Panc1 (cell line): ENCODE measurements at regions not wholly inside any gene's neighbourhood (a gene's known extent, or its start where the extent isn't known, plus 50 kb on each side); places are given as distances from the start of the nearest gene placed in this dataset.
A peak's percentile ranks its signal among the peaks of the same experiment; 100 is the strongest.

Source experiments
- ATAC-seq: fragments of 200-7000 bp; cut with Tn5 transposase; 2 replicates; pipeline ENCODE4 v1.9.1; 2020; ENCODE audit warnings: mild to moderate bottlenecking, moderate library complexity
- BruUV-seq: library from RNA; stranded (reverse); fragments of 400-500 nt; replicated peaks from 2 replicates; lab custom pipeline; 2021; lab: Mats Ljungman, UMichigan
- CTCF ChIA-PET: fragments of 300-600 bp; sonication (Branson Sonifier 250); formaldehyde crosslinking; loops from one replicate; lab custom pipeline; 2022; ENCODE audit warnings: antibody characterized with exemption; lab: Charles Lee
- POLR2A ChIA-PET: fragments of 300-600 bp; sonication (Branson Sonifier 250); formaldehyde crosslinking; loops from one replicate; lab custom pipeline; 2022; ENCODE audit warnings: antibody characterized with exemption; lab: Charles Lee
- DNase-seq: peaks from one replicate; pipeline ENCODE4 v3.0.0-alpha.2; 2010; ENCODE audit warnings: low read depth, low spot score
- H3K27ac ChIP-seq: 2 replicates; pipeline ENCODE4 v1.5.1; 2011; ENCODE audit warnings: mild to moderate bottlenecking, low read length, inconsistent platforms
- H3K27me3 ChIP-seq: fragments of 200-500 bp; sonication (Bioruptor generic); 2 replicates; pipeline ENCODE4 v1.6.0; 2014; ENCODE audit warnings: low read length, inconsistent platforms; ENCODE audit not compliant: control insufficient read depth, insufficient read depth
- H3K36me3 ChIP-seq: fragments of 200-500 bp; sonication (Bioruptor generic); 2 replicates; pipeline ENCODE4 v1.5.1; 2014; ENCODE audit warnings: inconsistent platforms, mild to moderate bottlenecking, low read length, moderate library complexity; ENCODE audit not compliant: control insufficient read depth, insufficient read depth
- H3K4me1 ChIP-seq: 2 replicates; pipeline ENCODE4 v1.5.1; 2011; ENCODE audit warnings: inconsistent platforms, mild to moderate bottlenecking, low read length, moderate library complexity; ENCODE audit not compliant: control insufficient read depth, insufficient read depth
- H3K4me3 ChIP-seq, 2 experiments: 2 replicates each; pipeline ENCODE4 v1.5.1; 2011 to 2012; ENCODE audit warnings: low read depth in 2 of 2, low read length in 2 of 2, mild to moderate bottlenecking in 2 of 2, inconsistent platforms in 1 of 2, moderate library complexity in 1 of 2
- H3K9me3 ChIP-seq: fragments of 200-500 bp; sonication (Bioruptor generic); 2 replicates; pipeline ENCODE4 v1.5.1; 2014; ENCODE audit warnings: low read depth, mild to moderate bottlenecking, inconsistent platforms, low read length, moderate library complexity; ENCODE audit not compliant: control insufficient read depth, insufficient read depth
- POLR2AphosphoS5 ChIP-seq: IDR thresholded peaks from 2 replicates; pipeline ENCODE4 v1.6.1; 2012; ENCODE audit warnings: mild to moderate bottlenecking, low read depth, low read length, moderate library complexity
- REST ChIP-seq, 2 experiments: IDR thresholded peaks; 2 replicates each; pipeline ENCODE4 v1.6.1; 2011 to 2012; ENCODE audit warnings: low read depth in 2 of 2, control low read depth in 1 of 2, low read length in 1 of 2, mild to moderate bottlenecking in 1 of 2, moderate library complexity in 1 of 2; ENCODE audit not compliant: insufficient read depth in 1 of 2
- SIN3A ChIP-seq: IDR thresholded peaks from 2 replicates; pipeline ENCODE4 v1.6.1; 2012; ENCODE audit warnings: low read depth, mild to moderate bottlenecking, low read length, moderate library complexity, borderline replicate concordance; ENCODE audit not compliant: insufficient read depth
- TCF7L2 ChIP-seq: IDR thresholded peaks from 2 replicates; pipeline ENCODE4 v1.6.1; 2011; ENCODE audit warnings: mild to moderate bottlenecking, low read depth, low read length, inconsistent platforms
- in situ Hi-C: cut with HindIII; loops from 2 replicates; pipeline ENCODE4 v1.10.0; 2016; ENCODE audit warnings: low sequenced_read_pairs, low pct_unique_long_range_greater_than_20kb
- intact Hi-C: fragments of 100-400 bp; cut with micrococcal nuclease; formaldehyde crosslinking; loops from one replicate; pipeline ENCODE4 v1.10.0; 2022; ENCODE audit not compliant: unreplicated experiment
- TF ChIP-seq, protein P1 (sequence below): fragments of 450-650 bp; IDR thresholded peaks from 2 replicates; pipeline ENCODE4 v1.5.1; 2017; ENCODE audit warnings: mild to moderate bottlenecking

DNA sequence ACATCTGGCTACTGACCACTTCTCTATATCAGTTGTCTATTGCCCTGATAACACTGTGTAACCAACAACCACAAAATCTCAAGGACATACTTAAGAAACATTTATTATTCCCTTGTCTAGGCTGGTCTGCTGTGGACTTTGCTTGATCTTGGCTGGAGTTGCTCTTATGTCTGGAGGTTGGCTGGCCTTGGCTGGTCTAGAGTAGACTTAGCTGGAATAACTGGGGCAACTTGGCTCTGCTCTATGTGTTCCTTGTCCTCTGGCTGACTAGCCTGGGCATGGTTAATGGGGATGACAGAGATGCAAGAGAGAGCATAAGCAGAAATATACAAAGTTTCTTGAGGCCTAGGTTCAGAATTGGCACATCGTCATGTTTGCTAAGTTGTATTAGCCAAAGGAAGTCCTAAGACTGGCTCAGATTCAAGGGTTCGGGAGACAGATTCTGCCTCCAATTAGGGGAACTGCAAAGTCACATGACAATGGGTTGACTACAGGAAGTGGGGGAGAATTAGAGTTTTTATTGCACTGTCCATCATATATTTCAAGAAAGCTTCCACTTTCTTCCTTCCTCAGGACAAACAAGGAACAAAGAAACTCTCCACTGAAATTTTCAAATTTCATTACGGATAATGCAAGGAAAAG lies 61.4 kb upstream of the HMCN1 start:
- Histone ChIP-seq H3K27me3 (no peaks in the 10 kb centered on the region), H3K36me3 (no peaks in the 10 kb centered on the region), H3K4me1 (peaks cover 12% of the 10 kb centered on the region), H3K4me3 (no peak overlapping the region), H3K9me3 (no peaks in the 10 kb centered on the region), H3K27ac (peak overlapping the region; percentile 51; the same call in 1 of the 2 replicates)
- intact Hi-C loops, result no loop called here
- ChIA-PET CTCF (no interaction called here), POLR2A (no interaction called here)
- no TSS peak for BruUV-seq
- TF ChIP-seq, protein P1, sequence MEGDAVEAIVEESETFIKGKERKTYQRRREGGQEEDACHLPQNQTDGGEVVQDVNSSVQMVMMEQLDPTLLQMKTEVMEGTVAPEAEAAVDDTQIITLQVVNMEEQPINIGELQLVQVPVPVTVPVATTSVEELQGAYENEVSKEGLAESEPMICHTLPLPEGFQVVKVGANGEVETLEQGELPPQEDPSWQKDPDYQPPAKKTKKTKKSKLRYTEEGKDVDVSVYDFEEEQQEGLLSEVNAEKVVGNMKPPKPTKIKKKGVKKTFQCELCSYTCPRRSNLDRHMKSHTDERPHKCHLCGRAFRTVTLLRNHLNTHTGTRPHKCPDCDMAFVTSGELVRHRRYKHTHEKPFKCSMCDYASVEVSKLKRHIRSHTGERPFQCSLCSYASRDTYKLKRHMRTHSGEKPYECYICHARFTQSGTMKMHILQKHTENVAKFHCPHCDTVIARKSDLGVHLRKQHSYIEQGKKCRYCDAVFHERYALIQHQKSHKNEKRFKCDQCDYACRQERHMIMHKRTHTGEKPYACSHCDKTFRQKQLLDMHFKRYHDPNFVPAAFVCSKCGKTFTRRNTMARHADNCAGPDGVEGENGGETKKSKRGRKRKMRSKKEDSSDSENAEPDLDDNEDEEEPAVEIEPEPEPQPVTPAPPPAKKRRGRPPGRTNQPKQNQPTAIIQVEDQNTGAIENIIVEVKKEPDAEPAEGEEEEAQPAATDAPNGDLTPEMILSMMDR, result no peak
- no peak for TF ChIP-seq POLR2AphosphoS5
- TF ChIP-seq REST (IDR thresholded peaks at IDR 0.05; ENCODE audit: insufficient read depth in 1 of 2, low read depth in 2 of 2, low read length in 1 of 2), result no peak
- TF ChIP-seq TCF7L2, result no peak
- no peak for TF ChIP-seq SIN3A
- DNase-seq (no peak), ATAC-seq (no peak)
- in situ Hi-C loops, result no loop called here

GRCh38 chr1:185670187-185670627 lies 64.0 kb upstream of the HMCN1 start:
- DNase-seq (no peak), ATAC-seq (peak; percentile 88)
- no peaks in the 10 kb centered on the region for H3K27me3 ChIP-seq
- H3K9me3 ChIP-seq, result no peaks in the 10 kb centered on the region
- no peaks in the 10 kb centered on the region for H3K36me3 ChIP-seq
- H3K4me1 ChIP-seq, result peaks cover 12% of the 10 kb centered on the region
- peak overlapping the region; percentile 69; the same call in 1 of the 2 replicates for H3K27ac ChIP-seq
- TF ChIP-seq, protein P1, result peak; percentile 71
- TF ChIP-seq TCF7L2, result no peak
- CTCF ChIA-PET, result interaction anchor here (0.9 to 1.2 kb wide), 3 partner anchors 11 to 500 kb away, joined by 3 to 4 read pairs (median 3); partner anchors contain the start of gene IVNS1ABP
- in situ Hi-C loops, result no loop called here
- no peak overlapping the region for H3K4me3 ChIP-seq
- POLR2A ChIA-PET, result no interaction called here
- intact Hi-C loops, result no loop called here
- BruUV-seq, result no TSS peak
